ENCODE measurements at regions not wholly inside any gene's neighbourhood (a gene's known extent, or its start where the extent isn't known, plus 50 kb on each side); places are given as distances from the start of the nearest gene placed in this dataset.

DNA sequence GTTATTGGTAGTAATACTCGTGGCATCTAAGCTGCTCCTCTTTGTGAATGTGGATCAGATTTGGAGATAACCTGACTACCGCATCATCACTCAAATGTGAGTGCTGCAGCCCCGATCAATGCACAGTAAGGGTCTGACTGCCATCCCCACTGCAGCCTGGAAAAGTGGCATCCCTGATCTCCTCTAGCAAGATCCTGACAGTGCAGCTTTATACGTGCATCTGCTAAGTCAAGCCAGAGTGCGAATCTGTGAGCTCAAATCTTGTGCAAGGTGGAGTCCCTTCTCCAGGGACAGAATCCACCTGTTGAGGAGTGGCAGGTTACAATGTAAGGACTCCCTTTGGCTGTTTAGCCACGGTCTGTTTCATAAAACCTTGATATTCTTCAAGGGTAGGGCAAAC is 215.0 kb upstream of the EXOC2 start:
- no peak for TF ChIP-seq POLR2A (IDR thresholded peaks at IDR 0.05; ENCODE audit: low read depth, low read length)
- TF ChIP-seq POLR2AphosphoS5 (IDR thresholded peaks at IDR 0.05; ENCODE audit: low read depth, low read length) = no peak
- no peak for TF ChIP-seq SPI1 (IDR thresholded peaks at IDR 0.05; ENCODE audit: low read depth, low read length)
